Ishikawa (cell line): ENCODE measurements at regions not wholly inside any gene's neighbourhood (a gene's known extent, or its start where the extent isn't known, plus 50 kb on each side); places are given as distances from the start of the nearest gene placed in this dataset.

Experiments used
- CEBPB ChIP-seq: IDR thresholded peaks from 2 replicates; pipeline ENCODE4 v1.6.1; 2012
- FOXM1 ChIP-seq: IDR thresholded peaks from 2 replicates; pipeline ENCODE4 v1.6.1; 2012; ENCODE audit warnings: low read depth, borderline replicate concordance
- MAX ChIP-seq: IDR thresholded peaks from 2 replicates; pipeline ENCODE4 v1.6.1; 2012
- TAF1 ChIP-seq: IDR thresholded peaks from 2 replicates; pipeline ENCODE4 v1.6.1; 2012; ENCODE audit warnings: low read depth, mild to moderate bottlenecking
- YY1 ChIP-seq: IDR thresholded peaks from 2 replicates; pipeline ENCODE4 v1.6.1; 2012; ENCODE audit warnings: low read depth

- TF ChIP-seq FOXM1 (no peak), TAF1 (no peak), YY1 (no peak), MAX (no peak), CEBPB (no peak)
Observed at GRCh38 chr6:126811321-126811720, 307.1 kb upstream of the RSPO3 start.
